ENCODE measurements at regions not wholly inside any gene's neighbourhood (a gene's known extent, or its start where the extent isn't known, plus 50 kb on each side); places are given as distances from the start of the nearest gene placed in this dataset.

DNA sequence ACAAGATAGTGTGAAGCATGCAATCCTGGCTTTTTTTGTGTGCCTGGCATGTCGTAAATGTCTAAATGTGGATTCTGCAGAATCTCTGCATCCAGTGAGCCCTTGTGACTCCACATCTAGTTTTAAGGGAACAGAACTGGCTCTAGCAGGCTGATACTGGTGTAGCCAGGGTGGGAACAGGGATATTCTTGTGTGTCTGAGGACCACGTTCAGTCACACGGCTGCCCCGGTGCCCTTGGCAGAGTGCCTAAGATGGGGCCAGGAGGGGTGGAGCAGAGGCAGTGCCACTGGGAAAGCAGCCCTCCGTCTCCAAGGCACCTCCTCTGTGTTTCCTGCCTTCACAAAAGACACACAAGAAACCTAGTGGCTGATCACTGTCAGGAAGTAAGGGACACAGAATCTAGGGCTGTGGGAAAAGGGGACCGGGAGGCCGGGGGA is 91.5 kb upstream of the PARD3B start:
- Mint-ChIP-seq H3K36me3 (ENCODE audit: low read depth) (no peaks in the 10 kb centered on the region), H3K4me3 (no peak overlapping the region), H3K9me3 (no peaks in the 10 kb centered on the region; the same call in 2 of the 3 replicates), H3K4me1 (peaks cover 6% of the 10 kb centered on the region; the same call in 2 of the 3 replicates), H3K27me3 (ENCODE audit: insufficient read depth, low read depth, poor library complexity) (no peaks in the 10 kb centered on the region), H3K27ac (no peak overlapping the region)
- no peak overlapping the region for H3K27ac ChIP-seq (ENCODE audit: low read depth)
- ATAC-seq (peak; percentile 76), DNase-seq (ENCODE audit: low spot score) (peak; percentile 37)
- H3K4me3 ChIP-seq, result no peak overlapping the region
- no peaks in the 10 kb centered on the region for H3F3A ChIP-seq (replicated peaks; ENCODE audit: low read depth)
- no peaks in the 10 kb centered on the region for H3K79me2 ChIP-seq (replicated peaks; ENCODE audit: insufficient read depth)
- TF ChIP-seq EZH2 (IDR thresholded peaks at IDR 0.05; ENCODE audit: low read depth, unreplicated experiment), result no peak
- TF ChIP-seq ZNF331 (CRISPR knock-in tag; IDR thresholded peaks at IDR 0.05; ENCODE audit: low read depth), result no peak
- no peaks in the 10 kb centered on the region for H3K4me1 ChIP-seq (ENCODE audit: insufficient read depth)
- no peaks in the 10 kb centered on the region for H3K27me3 ChIP-seq (ENCODE audit: insufficient read depth)
- H3K4me2 ChIP-seq, result no peak overlapping the region
- peak overlapping the region; percentile 79 for H2AFZ ChIP-seq
- H3K9me2 ChIP-seq (ENCODE audit: insufficient read depth), result no peaks in the 10 kb centered on the region
- no peaks in the 10 kb centered on the region for H4K20me1 ChIP-seq (replicated peaks; ENCODE audit: insufficient read depth)
- H3K36me3 ChIP-seq (ENCODE audit: insufficient read depth), result no peaks in the 10 kb centered on the region

DNA sequence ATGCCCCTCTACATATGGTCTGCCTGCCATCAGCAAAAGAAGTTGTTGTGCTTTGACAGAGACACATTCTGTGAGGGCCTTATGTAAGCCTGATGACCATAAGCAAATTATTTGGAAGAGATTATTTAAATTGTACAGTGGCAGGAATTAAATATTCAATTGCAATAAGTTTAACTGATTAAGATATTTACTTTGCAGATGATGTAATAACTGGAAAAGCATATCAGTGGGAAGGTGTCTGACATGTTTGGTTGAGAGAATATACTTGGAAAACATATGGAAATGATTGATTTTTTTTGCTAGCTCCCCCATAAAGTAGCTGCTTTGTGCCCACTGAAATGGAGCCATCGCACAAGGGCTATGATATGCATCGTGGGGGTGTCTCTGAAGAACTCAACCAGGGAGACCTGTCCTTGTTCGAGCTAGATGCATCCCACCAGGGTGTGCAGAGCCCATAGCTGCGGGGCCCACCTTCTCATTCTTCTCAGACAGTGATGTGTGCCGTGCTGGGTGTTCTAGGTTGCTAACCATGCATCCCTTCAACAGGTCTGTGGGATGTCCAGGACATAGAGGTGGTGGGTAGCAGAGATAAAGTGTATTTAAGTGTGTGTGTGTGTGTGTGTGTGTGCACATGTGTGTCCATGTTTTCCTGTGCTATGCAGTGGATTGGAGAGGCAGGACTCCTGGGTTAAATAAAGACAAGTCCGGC is 90.4 kb upstream of the PARD3B start:
- DNase-seq (ENCODE audit: low spot score) (no peak), ATAC-seq (no peak)
- peaks cover 9% of the 10 kb centered on the region; the same call in 2 of the 3 replicates for H3K4me1 Mint-ChIP-seq
- H3K36me3 Mint-ChIP-seq (ENCODE audit: low read depth), result no peaks in the 10 kb centered on the region
- no peaks in the 10 kb centered on the region for H3K36me3 ChIP-seq (ENCODE audit: insufficient read depth)
- H3K79me2 ChIP-seq (replicated peaks; ENCODE audit: insufficient read depth), result no peaks in the 10 kb centered on the region
- H3K27ac Mint-ChIP-seq, result no peak overlapping the region
- no peaks in the 10 kb centered on the region; the same call in 2 of the 3 replicates for H3K9me3 Mint-ChIP-seq
- no peaks in the 10 kb centered on the region for H3F3A ChIP-seq (replicated peaks; ENCODE audit: low read depth)
- H2AFZ ChIP-seq, result 0 out of 2 replicates have a peak overlapping the region, but pooled peaks have one; percentile 79
- no peak overlapping the region for H3K27ac ChIP-seq (ENCODE audit: low read depth)
- no peaks in the 10 kb centered on the region for H4K20me1 ChIP-seq (replicated peaks; ENCODE audit: insufficient read depth)
- no peak overlapping the region for H3K4me2 ChIP-seq
- H3K27me3 ChIP-seq (ENCODE audit: insufficient read depth), result no peaks in the 10 kb centered on the region
- H3K4me3 Mint-ChIP-seq, result no peak overlapping the region
- H3K27me3 Mint-ChIP-seq (ENCODE audit: insufficient read depth, low read depth, poor library complexity), result no peaks in the 10 kb centered on the region
- no peaks in the 10 kb centered on the region for H3K9me2 ChIP-seq (ENCODE audit: insufficient read depth)
- H3K4me1 ChIP-seq (ENCODE audit: insufficient read depth), result no peaks in the 10 kb centered on the region
- H3K4me3 ChIP-seq, result no peak overlapping the region
- TF ChIP-seq, protein P1, sequence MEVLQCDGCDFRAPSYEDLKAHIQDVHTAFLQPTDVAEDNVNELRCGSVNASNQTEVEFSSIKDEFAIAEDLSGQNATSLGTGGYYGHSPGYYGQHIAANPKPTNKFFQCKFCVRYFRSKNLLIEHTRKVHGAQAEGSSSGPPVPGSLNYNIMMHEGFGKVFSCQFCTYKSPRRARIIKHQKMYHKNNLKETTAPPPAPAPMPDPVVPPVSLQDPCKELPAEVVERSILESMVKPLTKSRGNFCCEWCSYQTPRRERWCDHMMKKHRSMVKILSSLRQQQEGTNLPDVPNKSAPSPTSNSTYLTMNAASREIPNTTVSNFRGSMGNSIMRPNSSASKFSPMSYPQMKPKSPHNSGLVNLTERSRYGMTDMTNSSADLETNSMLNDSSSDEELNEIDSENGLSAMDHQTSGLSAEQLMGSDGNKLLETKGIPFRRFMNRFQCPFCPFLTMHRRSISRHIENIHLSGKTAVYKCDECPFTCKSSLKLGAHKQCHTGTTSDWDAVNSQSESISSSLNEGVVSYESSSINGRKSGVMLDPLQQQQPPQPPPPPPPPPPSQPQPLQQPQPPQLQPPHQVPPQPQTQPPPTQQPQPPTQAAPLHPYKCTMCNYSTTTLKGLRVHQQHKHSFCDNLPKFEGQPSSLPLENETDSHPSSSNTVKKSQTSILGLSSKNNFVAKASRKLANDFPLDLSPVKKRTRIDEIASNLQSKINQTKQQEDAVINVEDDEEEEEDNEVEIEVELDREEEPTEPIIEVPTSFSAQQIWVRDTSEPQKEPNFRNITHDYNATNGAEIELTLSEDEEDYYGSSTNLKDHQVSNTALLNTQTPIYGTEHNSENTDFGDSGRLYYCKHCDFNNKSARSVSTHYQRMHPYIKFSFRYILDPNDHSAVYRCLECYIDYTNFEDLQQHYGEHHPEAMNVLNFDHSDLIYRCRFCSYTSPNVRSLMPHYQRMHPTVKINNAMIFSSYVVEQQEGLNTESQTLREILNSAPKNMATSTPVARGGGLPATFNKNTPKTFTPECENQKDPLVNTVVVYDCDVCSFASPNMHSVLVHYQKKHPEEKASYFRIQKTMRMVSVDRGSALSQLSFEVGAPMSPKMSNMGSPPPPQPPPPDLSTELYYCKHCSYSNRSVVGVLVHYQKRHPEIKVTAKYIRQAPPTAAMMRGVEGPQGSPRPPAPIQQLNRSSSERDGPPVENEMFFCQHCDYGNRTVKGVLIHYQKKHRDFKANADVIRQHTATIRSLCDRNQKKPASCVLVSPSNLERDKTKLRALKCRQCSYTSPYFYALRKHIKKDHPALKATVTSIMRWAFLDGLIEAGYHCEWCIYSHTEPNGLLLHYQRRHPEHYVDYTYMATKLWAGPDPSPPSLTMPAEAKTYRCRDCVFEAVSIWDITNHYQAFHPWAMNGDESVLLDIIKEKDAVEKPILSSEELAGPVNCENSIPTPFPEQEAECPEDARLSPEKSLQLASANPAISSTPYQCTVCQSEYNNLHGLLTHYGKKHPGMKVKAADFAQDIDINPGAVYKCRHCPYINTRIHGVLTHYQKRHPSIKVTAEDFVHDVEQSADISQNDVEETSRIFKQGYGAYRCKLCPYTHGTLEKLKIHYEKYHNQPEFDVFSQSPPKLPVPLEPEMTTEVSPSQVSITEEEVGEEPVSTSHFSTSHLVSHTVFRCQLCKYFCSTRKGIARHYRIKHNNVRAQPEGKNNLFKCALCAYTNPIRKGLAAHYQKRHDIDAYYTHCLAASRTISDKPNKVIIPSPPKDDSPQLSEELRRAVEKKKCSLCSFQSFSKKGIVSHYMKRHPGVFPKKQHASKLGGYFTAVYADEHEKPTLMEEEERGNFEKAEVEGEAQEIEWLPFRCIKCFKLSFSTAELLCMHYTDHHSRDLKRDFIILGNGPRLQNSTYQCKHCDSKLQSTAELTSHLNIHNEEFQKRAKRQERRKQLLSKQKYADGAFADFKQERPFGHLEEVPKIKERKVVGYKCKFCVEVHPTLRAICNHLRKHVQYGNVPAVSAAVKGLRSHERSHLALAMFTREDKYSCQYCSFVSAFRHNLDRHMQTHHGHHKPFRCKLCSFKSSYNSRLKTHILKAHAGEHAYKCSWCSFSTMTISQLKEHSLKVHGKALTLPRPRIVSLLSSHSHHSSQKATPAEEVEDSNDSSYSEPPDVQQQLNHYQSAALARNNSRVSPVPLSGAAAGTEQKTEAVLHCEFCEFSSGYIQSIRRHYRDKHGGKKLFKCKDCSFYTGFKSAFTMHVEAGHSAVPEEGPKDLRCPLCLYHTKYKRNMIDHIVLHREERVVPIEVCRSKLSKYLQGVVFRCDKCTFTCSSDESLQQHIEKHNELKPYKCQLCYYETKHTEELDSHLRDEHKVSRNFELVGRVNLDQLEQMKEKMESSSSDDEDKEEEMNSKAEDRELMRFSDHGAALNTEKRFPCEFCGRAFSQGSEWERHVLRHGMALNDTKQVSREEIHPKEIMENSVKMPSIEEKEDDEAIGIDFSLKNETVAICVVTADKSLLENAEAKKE (CRISPR knock-in tag; IDR thresholded peaks at IDR 0.05), result no peak
- TF ChIP-seq STAT1 (IDR thresholded peaks at IDR 0.05; ENCODE audit: unreplicated experiment) (no peak), ZNF114 (CRISPR knock-in tag; IDR thresholded peaks at IDR 0.05) (no peak), NANOG (IDR thresholded peaks at IDR 0.05; ENCODE audit: borderline replicate concordance) (no peak), EZH2phosphoT487 (IDR thresholded peaks at IDR 0.05; ENCODE audit: unreplicated experiment) (no peak), POLR2AphosphoS5 (IDR thresholded peaks at IDR 0.05; ENCODE audit: low read depth) (no peak), CREB1 (CRISPR knock-in tag; IDR thresholded peaks at IDR 0.05; ENCODE audit: low read depth) (no peak), EZH2 (IDR thresholded peaks at IDR 0.05; ENCODE audit: low read depth, unreplicated experiment) (no peak), JUNB (IDR thresholded peaks at IDR 0.05; ENCODE audit: unreplicated experiment) (no peak)
- TF ChIP-seq, protein P2, sequence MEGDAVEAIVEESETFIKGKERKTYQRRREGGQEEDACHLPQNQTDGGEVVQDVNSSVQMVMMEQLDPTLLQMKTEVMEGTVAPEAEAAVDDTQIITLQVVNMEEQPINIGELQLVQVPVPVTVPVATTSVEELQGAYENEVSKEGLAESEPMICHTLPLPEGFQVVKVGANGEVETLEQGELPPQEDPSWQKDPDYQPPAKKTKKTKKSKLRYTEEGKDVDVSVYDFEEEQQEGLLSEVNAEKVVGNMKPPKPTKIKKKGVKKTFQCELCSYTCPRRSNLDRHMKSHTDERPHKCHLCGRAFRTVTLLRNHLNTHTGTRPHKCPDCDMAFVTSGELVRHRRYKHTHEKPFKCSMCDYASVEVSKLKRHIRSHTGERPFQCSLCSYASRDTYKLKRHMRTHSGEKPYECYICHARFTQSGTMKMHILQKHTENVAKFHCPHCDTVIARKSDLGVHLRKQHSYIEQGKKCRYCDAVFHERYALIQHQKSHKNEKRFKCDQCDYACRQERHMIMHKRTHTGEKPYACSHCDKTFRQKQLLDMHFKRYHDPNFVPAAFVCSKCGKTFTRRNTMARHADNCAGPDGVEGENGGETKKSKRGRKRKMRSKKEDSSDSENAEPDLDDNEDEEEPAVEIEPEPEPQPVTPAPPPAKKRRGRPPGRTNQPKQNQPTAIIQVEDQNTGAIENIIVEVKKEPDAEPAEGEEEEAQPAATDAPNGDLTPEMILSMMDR (conservative IDR thresholded peaks at IDR 0.05; ENCODE audit: low read depth in 2 of 2), result no peak
- TF ChIP-seq, protein P3, sequence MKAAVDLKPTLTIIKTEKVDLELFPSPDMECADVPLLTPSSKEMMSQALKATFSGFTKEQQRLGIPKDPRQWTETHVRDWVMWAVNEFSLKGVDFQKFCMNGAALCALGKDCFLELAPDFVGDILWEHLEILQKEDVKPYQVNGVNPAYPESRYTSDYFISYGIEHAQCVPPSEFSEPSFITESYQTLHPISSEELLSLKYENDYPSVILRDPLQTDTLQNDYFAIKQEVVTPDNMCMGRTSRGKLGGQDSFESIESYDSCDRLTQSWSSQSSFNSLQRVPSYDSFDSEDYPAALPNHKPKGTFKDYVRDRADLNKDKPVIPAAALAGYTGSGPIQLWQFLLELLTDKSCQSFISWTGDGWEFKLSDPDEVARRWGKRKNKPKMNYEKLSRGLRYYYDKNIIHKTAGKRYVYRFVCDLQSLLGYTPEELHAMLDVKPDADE (IDR thresholded peaks at IDR 0.05), result no peak

All from GM23338 (cell line).